ENCODE measurements at regions not wholly inside any gene's neighbourhood (a gene's known extent, or its start where the extent isn't known, plus 50 kb on each side); places are given as distances from the start of the nearest gene placed in this dataset.

- Histone ChIP-seq H3K4me3 (ENCODE audit: low read length) (no peak overlapping the region), H3K36me3 (ENCODE audit: control insufficient read depth, insufficient read depth, low read length) (no peaks in the 10 kb centered on the region), H3K4me1 (ENCODE audit: control insufficient read depth, insufficient read depth, low read length) (no peaks in the 10 kb centered on the region), H3K27ac (ENCODE audit: low read length) (no peak overlapping the region), H3K9me3 (ENCODE audit: control insufficient read depth, insufficient read depth, low read length) (no peaks in the 10 kb centered on the region), H3K27me3 (ENCODE audit: control insufficient read depth, insufficient read depth, low read length) (no peaks in the 10 kb centered on the region)
- H3K4me3 Mint-ChIP-seq, result no peak overlapping the region
- no peak overlapping the region for H3K27ac Mint-ChIP-seq
- DNase-seq, result no peak
- no peaks in the 10 kb centered on the region for H3K4me1 Mint-ChIP-seq
- no peaks in the 10 kb centered on the region for H3K9me3 Mint-ChIP-seq
- H3K36me3 Mint-ChIP-seq, result no peaks in the 10 kb centered on the region
- no peak for TF ChIP-seq CTCF (IDR thresholded peaks at IDR 0.05)
- no peak for ATAC-seq
- 91% methylated on average over 3 of the region's 3 CpGs for WGBS (ENCODE audit: insufficient coverage)
- intact Hi-C loops (cut with micrococcal nuclease), result no loop called here
- peaks cover 8 to 11% of the 10 kb centered on the region in 2 donors for H3K27me3 Mint-ChIP-seq (ENCODE audit: low read depth in 2 of 2)
These were observed 52.0 kb upstream of the TANC2 start for GRCh38 chr17:62913991-62914570.

- 89% methylated on average over 3 of the region's 4 CpGs for WGBS (ENCODE audit: insufficient coverage)
- no peaks in the 10 kb centered on the region for H3K36me3 Mint-ChIP-seq
These were observed 53.7 kb upstream of the TANC2 start for GRCh38 chr17:62912363-62912762.

GRCh38 chr17:62911114-62911513 is 54.9 kb upstream of the TANC2 start:
- no peaks in the 10 kb centered on the region for H3K9me3 Mint-ChIP-seq
- no peaks in the 10 kb centered on the region for H3K27me3 ChIP-seq (ENCODE audit: control insufficient read depth, insufficient read depth, low read length)
- no peak overlapping the region for H3K4me3 Mint-ChIP-seq
- peaks cover 14 to 17% of the 10 kb centered on the region in 2 donors for H3K27me3 Mint-ChIP-seq (ENCODE audit: low read depth in 2 of 2)
- no peaks in the 10 kb centered on the region for H3K4me1 ChIP-seq (ENCODE audit: control insufficient read depth, insufficient read depth, low read length)
- H3K27ac ChIP-seq (ENCODE audit: low read length), result no peak overlapping the region
- no peak overlapping the region for H3K27ac Mint-ChIP-seq
- ATAC-seq, result no peak
- no peaks in the 10 kb centered on the region for H3K36me3 Mint-ChIP-seq
- no peak for DNase-seq
- no peaks in the 10 kb centered on the region for H3K9me3 ChIP-seq (ENCODE audit: control insufficient read depth, insufficient read depth, low read length)
- WGBS (ENCODE audit: insufficient coverage), result 85% methylated on average over 3 of the region's 3 CpGs
- no peak for TF ChIP-seq CTCF (IDR thresholded peaks at IDR 0.05)
- H3K4me1 Mint-ChIP-seq, result no peaks in the 10 kb centered on the region
- no peak overlapping the region for H3K4me3 ChIP-seq (ENCODE audit: low read length)
- intact Hi-C loops (cut with micrococcal nuclease), result no loop called here
- no peaks in the 10 kb centered on the region for H3K36me3 ChIP-seq (ENCODE audit: control insufficient read depth, insufficient read depth, low read length)

More at GRCh38 chr17:62912363-62912762, 53.7 kb upstream of the TANC2 start:
- no peak overlapping the region for H3K4me3 Mint-ChIP-seq
- H3K27me3 Mint-ChIP-seq (ENCODE audit: low read depth in 2 of 2), result peaks cover 13 to 14% of the 10 kb centered on the region in 2 donors
- TF ChIP-seq CTCF (IDR thresholded peaks at IDR 0.05), result no peak
- H3K9me3 ChIP-seq (ENCODE audit: control insufficient read depth, insufficient read depth, low read length), result no peaks in the 10 kb centered on the region
- no peaks in the 10 kb centered on the region for H3K4me1 Mint-ChIP-seq
- no peak for ATAC-seq
- no peak overlapping the region for H3K27ac ChIP-seq (ENCODE audit: low read length)
- no peaks in the 10 kb centered on the region for H3K36me3 ChIP-seq (ENCODE audit: control insufficient read depth, insufficient read depth, low read length)
- H3K9me3 Mint-ChIP-seq, result no peaks in the 10 kb centered on the region
- intact Hi-C loops (cut with micrococcal nuclease), result no loop called here
- H3K4me1 ChIP-seq (ENCODE audit: control insufficient read depth, insufficient read depth, low read length), result no peaks in the 10 kb centered on the region
- no peak for DNase-seq
- no peak overlapping the region for H3K27ac Mint-ChIP-seq
- no peak overlapping the region for H3K4me3 ChIP-seq (ENCODE audit: low read length)
- no peaks in the 10 kb centered on the region for H3K27me3 ChIP-seq (ENCODE audit: control insufficient read depth, insufficient read depth, low read length)

- Histone ChIP-seq H3K27me3 (ENCODE audit: control insufficient read depth, insufficient read depth, low read length) (no peaks in the 10 kb centered on the region), H3K27ac (ENCODE audit: low read length) (no peak overlapping the region), H3K36me3 (ENCODE audit: control insufficient read depth, insufficient read depth, low read length) (no peaks in the 10 kb centered on the region), H3K9me3 (ENCODE audit: control insufficient read depth, insufficient read depth, low read length) (no peaks in the 10 kb centered on the region), H3K4me1 (ENCODE audit: control insufficient read depth, insufficient read depth, low read length) (no peaks in the 10 kb centered on the region), H3K4me3 (ENCODE audit: low read length) (no peak overlapping the region)
- no peak for ATAC-seq
- no peak overlapping the region for H3K4me3 Mint-ChIP-seq
- H3K9me3 Mint-ChIP-seq, result no peaks in the 10 kb centered on the region
- TF ChIP-seq CTCF (IDR thresholded peaks at IDR 0.05), result no peak
- H3K36me3 Mint-ChIP-seq, result no peaks in the 10 kb centered on the region
- WGBS (ENCODE audit: insufficient coverage), result 72% methylated on average over 4 of the region's 4 CpGs
- H3K27me3 Mint-ChIP-seq (ENCODE audit: low read depth in 2 of 2), result peaks cover 14 to 17% of the 10 kb centered on the region in 2 donors
- no peak overlapping the region for H3K27ac Mint-ChIP-seq
- intact Hi-C loops (cut with micrococcal nuclease), result no loop called here
- no peaks in the 10 kb centered on the region for H3K4me1 Mint-ChIP-seq
- DNase-seq, result no peak
These were observed 55.8 kb upstream of the TANC2 start for GRCh38 chr17:62910277-62910676.

Data from natural killer cell (primary cell).